SK-N-SH (cell line): ENCODE measurements at regions not wholly inside any gene's neighbourhood (a gene's known extent, or its start where the extent isn't known, plus 50 kb on each side); places are given as distances from the start of the nearest gene placed in this dataset.
"Not testable (repeated sequence)": the region's sequence is repeated elsewhere in the genome, so short reads cannot be mapped to it uniquely, and the experiment has no call there.

Source experiments
- CTCF ChIA-PET: fragments of 300-600, 350-600 bp; formaldehyde crosslinking; extraction: SDS; loops from one replicate; lab custom pipeline; 2021; lab: Yijun Ruan, JAX
- POLR2A ChIA-PET: fragments of 350-600 bp; sonication (Branson Sonifier 250); formaldehyde crosslinking; extraction: SDS; loops from one replicate; lab custom pipeline; 2020; ENCODE audit warnings: antibody characterized with exemption, inconsistent platforms; lab: Yijun Ruan, JAX
- DNase-seq: peaks from one replicate; pipeline ENCODE4 v3.0.0; 2012
- H2AFZ ChIP-seq: fragments of 200-600 bp; sonication (generic); 2 replicates; pipeline ENCODE4 v1.8.1; 2016; ENCODE audit warnings: antibody characterized with exemption, mild to moderate bottlenecking, low read depth
- H3F3A ChIP-seq: fragments of 200-600 bp; sonication (generic); replicated peaks from 2 replicates; pipeline ENCODE3; 2016; ENCODE audit warnings: antibody characterized with exemption, mild to moderate bottlenecking; ENCODE audit not compliant: insufficient read depth
- H3K27ac ChIP-seq, 2 experiments: fragments of 200-500 bp in 1 of 2; fragments of 200-600 bp in 1 of 2; sonication (Bioruptor generic) in 1 of 2; sonication (generic), shearing (Covaris generic) in 1 of 2; 2 replicates each; pipeline versions ENCODE4 v1.5.1 to v1.6.1; 2014 to 2016; ENCODE audit warnings: low read depth in 2 of 2, inconsistent platforms in 1 of 2, low read length in 1 of 2, mild to moderate bottlenecking in 1 of 2, mixed read lengths in 1 of 2
- H3K27me3 ChIP-seq: fragments of 200-600 bp; sonication (generic), shearing (Covaris generic); 2 replicates; pipeline ENCODE4 v1.6.1; 2016; ENCODE audit warnings: mixed run types; ENCODE audit not compliant: insufficient read depth
- H3K36me3 ChIP-seq, 2 experiments: fragments of 200-500 bp in 1 of 2; fragments of 200-600 bp in 1 of 2; sonication (Bioruptor generic) in 1 of 2; sonication (generic) in 1 of 2; replicated peaks in 1 of 2; 2 replicates each; pipeline versions ENCODE3 to v1.5.1; 2014 to 2016; ENCODE audit warnings: low read length in 1 of 2, mild to moderate bottlenecking in 1 of 2; ENCODE audit not compliant: insufficient read depth in 2 of 2, control insufficient read depth in 1 of 2
- H3K4me1 ChIP-seq, 2 experiments: fragments of 200-500 bp in 1 of 2; fragments of 200-600 bp in 1 of 2; sonication (Bioruptor generic) in 1 of 2; sonication (generic), shearing (Covaris generic) in 1 of 2; 2 replicates each; pipeline versions ENCODE4 v1.5.1 to v1.6.1; 2014 to 2016; ENCODE audit warnings: low read depth in 1 of 2, low read length in 1 of 2, mixed run types in 1 of 2; ENCODE audit not compliant: insufficient read depth in 2 of 2, control insufficient read depth in 1 of 2
- H3K4me2 ChIP-seq: fragments of 200-600 bp; sonication (generic), shearing (Covaris generic); 2 replicates; pipeline ENCODE4 v1.6.1; 2017; ENCODE audit warnings: mixed run types
- H3K4me3 ChIP-seq, 2 experiments: fragments of 200-500 bp in 1 of 2; fragments of 200-600 bp in 1 of 2; sonication (Bioruptor generic) in 1 of 2; sonication (generic), shearing (Covaris generic) in 1 of 2; 2 replicates each; pipeline versions ENCODE4 v1.5.1 to v1.8.1; 2014 to 2016; ENCODE audit warnings: low read depth in 2 of 2, inconsistent platforms in 1 of 2, low read length in 1 of 2, mild to moderate bottlenecking in 1 of 2, mixed read lengths in 1 of 2, moderate library complexity in 1 of 2
- H3K79me2 ChIP-seq: fragments of 200-600 bp; sonication (generic); 2 replicates; pipeline ENCODE4 v1.8.1; 2017; ENCODE audit warnings: mild to moderate bottlenecking; ENCODE audit not compliant: insufficient read depth
- H3K9ac ChIP-seq: fragments of 200-600 bp; sonication (generic); 2 replicates; pipeline ENCODE4 v1.6.1; 2017; ENCODE audit warnings: mixed run types
- H3K9me2 ChIP-seq: fragments of 200-600 bp; sonication (generic); 2 replicates; pipeline ENCODE4 v1.6.1; 2017; ENCODE audit warnings: mixed run types
- H3K9me3 ChIP-seq: fragments of 200-600 bp; sonication (generic); 2 replicates; pipeline ENCODE4 v1.6.1; 2017; ENCODE audit warnings: mixed run types, mild to moderate bottlenecking, moderate library complexity
- H4K20me1 ChIP-seq: fragments of 200-600 bp; sonication (generic); 2 replicates; pipeline ENCODE4 v1.6.1; 2017; ENCODE audit warnings: mild to moderate bottlenecking, mixed run types; ENCODE audit not compliant: insufficient read depth
- FOXJ3 ChIP-seq: sonication (generic); formaldehyde crosslinking; IDR thresholded peaks from 2 replicates; pipeline ENCODE4 v1.5.1; 2020; ENCODE audit warnings: mild to moderate bottlenecking, missing genetic modification reagents
- MEF2A ChIP-seq: IDR thresholded peaks from 2 replicates; pipeline ENCODE4 v1.4.0; 2012; ENCODE audit warnings: low read depth, borderline replicate concordance
- NRF1 ChIP-seq: IDR thresholded peaks from 2 replicates; pipeline ENCODE4 v1.6.1; 2012; ENCODE audit warnings: low read depth, mild to moderate bottlenecking, low read length
- RFX5 ChIP-seq: IDR thresholded peaks from 2 replicates; pipeline ENCODE4 v1.6.1; 2012; ENCODE audit warnings: mild to moderate bottlenecking, improper control_type of control experiment, low read length
- SMC3 ChIP-seq: IDR thresholded peaks from 2 replicates; pipeline ENCODE4 v1.6.1; 2012; ENCODE audit warnings: low read depth, low read length, improper control_type of control experiment
- TAF1 ChIP-seq: IDR thresholded peaks from 2 replicates; pipeline ENCODE4 v1.6.1; 2012; ENCODE audit warnings: low read depth, mild to moderate bottlenecking, low read length, moderate library complexity, borderline replicate concordance
- WGBS: methylation state at CpG from one replicate; pipeline ENCODE4 v1.1.6; 2017; ENCODE audit warnings: low lambda C conversion rate; 5-methylcytosine and 5-hydroxymethylcytosine counted together

- H3K9ac ChIP-seq: no peak overlapping the region
- H3F3A ChIP-seq: no peaks in the 10 kb centered on the region
- H3K9me3 ChIP-seq: no peaks in the 10 kb centered on the region
- no peak overlapping the region for H2AFZ ChIP-seq
- no peaks in the 10 kb centered on the region for H4K20me1 ChIP-seq
- no peaks in the 10 kb centered on the region for H3K27me3 ChIP-seq
- H3K4me2 ChIP-seq: no peak overlapping the region
- ChIA-PET CTCF (no interaction called here), POLR2A (no interaction called here)
- no peaks in the 10 kb centered on the region for H3K79me2 ChIP-seq
- H3K4me3 ChIP-seq: no peak overlapping the region
- no peak overlapping the region for H3K27ac ChIP-seq
- DNase-seq: no peak
- no peaks in the 10 kb centered on the region for H3K36me3 ChIP-seq
- no peak for TF ChIP-seq SMC3
- TF ChIP-seq, all 33 proteins: peak for 0
- no peaks in the 10 kb centered on the region for H3K9me2 ChIP-seq
- H3K4me1 ChIP-seq: no peaks in the 10 kb centered on the region
- WGBS: 4% methylated on average over 3 of the region's 3 CpGs
Observed at GRCh38 chr7:15816835-15817426, 130.4 kb upstream of the MEOX2 start.

- Histone ChIP-seq H3K9ac (no peak overlapping the region), H3K27ac (no peak overlapping the region), H3K4me3 (no peak overlapping the region), H4K20me1 (no peaks in the 10 kb centered on the region), H3K36me3 (no peaks in the 10 kb centered on the region), H3K27me3 (no peaks in the 10 kb centered on the region), H3K9me3 (no peaks in the 10 kb centered on the region), H3K9me2 (no peaks in the 10 kb centered on the region), H3K79me2 (no peaks in the 10 kb centered on the region), H3K4me1 (no peaks in the 10 kb centered on the region), H3F3A (no peaks in the 10 kb centered on the region), H3K4me2 (no peak overlapping the region)
- 37% methylated on average over 1 of the region's 1 CpG for WGBS
- POLR2A ChIA-PET: no interaction called here
- CTCF ChIA-PET: no interaction called here
- TF ChIP-seq MEF2A: no peak
- no peak for TF ChIP-seq TAF1
- no peak for TF ChIP-seq RFX5
- no peak for TF ChIP-seq NRF1
- TF ChIP-seq FOXJ3: no peak
- TF ChIP-seq, all 33 proteins: peak for 0
- no peak for DNase-seq
- no peak overlapping the region for H2AFZ ChIP-seq
Observed at GRCh38 chr7:15813448-15813847, 127.0 kb upstream of the MEOX2 start.

DNA sequence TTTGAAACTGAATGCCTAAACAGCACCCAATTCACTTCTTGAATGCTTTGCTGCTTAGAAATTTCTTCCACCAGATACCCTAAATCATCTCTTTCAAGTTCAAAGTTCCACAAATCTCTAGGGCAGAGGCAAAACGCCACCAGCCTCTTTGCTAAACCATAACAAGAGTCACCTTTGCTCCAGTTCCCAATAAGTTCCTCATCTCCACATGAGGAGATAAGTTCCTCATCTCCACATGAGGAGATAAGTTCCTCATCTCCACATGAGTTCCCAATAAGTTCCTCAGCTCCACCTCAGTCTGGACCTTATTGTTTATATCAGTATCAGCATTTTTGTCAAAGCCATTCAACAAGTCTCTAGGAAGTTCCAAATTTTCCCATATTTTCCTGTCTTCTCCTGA, 123.9 kb upstream of the MEOX2 start:
- H3K9me3 ChIP-seq, H2AFZ ChIP-seq, H3K27ac ChIP-seq, H3F3A ChIP-seq, POLR2A ChIA-PET, H3K9me2 ChIP-seq, H3K4me3 ChIP-seq, DNase-seq, H3K27me3 ChIP-seq, H3K9ac ChIP-seq, H3K4me1 ChIP-seq, H3K36me3 ChIP-seq, H4K20me1 ChIP-seq, H3K4me2 ChIP-seq, H3K79me2 ChIP-seq: not testable (repeated sequence)
- CTCF ChIA-PET: interaction anchor here (1.0 to 1.4 kb wide), 2 partner anchors 65 to 1935 kb away, joined by 3 to 4 read pairs; no protein-coding TSS in a partner anchor
- 0% methylated on average over 1 of the region's 1 CpG for WGBS

GRCh38 chr7:15809936-15810335, 123.5 kb upstream of the MEOX2 start:
- H3K9ac ChIP-seq, H3F3A ChIP-seq, H2AFZ ChIP-seq, H3K4me2 ChIP-seq, DNase-seq, H3K27ac ChIP-seq, H3K9me3 ChIP-seq, H3K4me3 ChIP-seq, POLR2A ChIA-PET, H4K20me1 ChIP-seq, H3K27me3 ChIP-seq, H3K4me1 ChIP-seq, H3K36me3 ChIP-seq, H3K9me2 ChIP-seq, H3K79me2 ChIP-seq: not testable (repeated sequence)
- no CpG with 5 or more reads among the region's 1 CpG for WGBS
- CTCF ChIA-PET: interaction anchor here (1.0 kb wide), 1 partner anchor 1935 kb away, joined by 4 read pairs; no protein-coding TSS in a partner anchor
